ENCODE measurements at regions not wholly inside any gene's neighbourhood (a gene's known extent, or its start where the extent isn't known, plus 50 kb on each side); places are given as distances from the start of the nearest gene placed in this dataset.
A peak's percentile ranks its signal among the peaks of the same experiment; 100 is the strongest.

GRCh38 chr3:80788914-80789313 is 972.5 kb downstream of the GBE1 start:
- TF ChIP-seq, protein P1, sequence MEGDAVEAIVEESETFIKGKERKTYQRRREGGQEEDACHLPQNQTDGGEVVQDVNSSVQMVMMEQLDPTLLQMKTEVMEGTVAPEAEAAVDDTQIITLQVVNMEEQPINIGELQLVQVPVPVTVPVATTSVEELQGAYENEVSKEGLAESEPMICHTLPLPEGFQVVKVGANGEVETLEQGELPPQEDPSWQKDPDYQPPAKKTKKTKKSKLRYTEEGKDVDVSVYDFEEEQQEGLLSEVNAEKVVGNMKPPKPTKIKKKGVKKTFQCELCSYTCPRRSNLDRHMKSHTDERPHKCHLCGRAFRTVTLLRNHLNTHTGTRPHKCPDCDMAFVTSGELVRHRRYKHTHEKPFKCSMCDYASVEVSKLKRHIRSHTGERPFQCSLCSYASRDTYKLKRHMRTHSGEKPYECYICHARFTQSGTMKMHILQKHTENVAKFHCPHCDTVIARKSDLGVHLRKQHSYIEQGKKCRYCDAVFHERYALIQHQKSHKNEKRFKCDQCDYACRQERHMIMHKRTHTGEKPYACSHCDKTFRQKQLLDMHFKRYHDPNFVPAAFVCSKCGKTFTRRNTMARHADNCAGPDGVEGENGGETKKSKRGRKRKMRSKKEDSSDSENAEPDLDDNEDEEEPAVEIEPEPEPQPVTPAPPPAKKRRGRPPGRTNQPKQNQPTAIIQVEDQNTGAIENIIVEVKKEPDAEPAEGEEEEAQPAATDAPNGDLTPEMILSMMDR (IDR thresholded peaks at IDR 0.05), result no peak

DNA sequence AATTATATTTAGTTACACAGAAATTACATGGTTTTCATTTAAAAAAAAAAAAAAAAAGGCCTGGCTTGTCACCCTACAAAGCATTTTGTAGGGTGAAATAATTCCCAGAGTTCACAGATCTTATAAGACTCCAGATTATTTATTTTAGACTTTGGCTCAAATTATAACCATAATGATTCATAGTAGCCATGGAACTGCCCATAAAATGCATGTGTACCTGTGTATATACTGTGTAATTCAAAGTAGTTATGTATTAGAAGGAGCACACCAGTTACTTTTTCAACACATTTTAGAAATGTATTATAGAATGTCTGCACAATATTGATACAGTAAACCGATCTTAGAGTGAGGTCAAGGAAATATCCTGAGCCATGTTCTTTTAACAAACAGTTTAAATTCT is 975.6 kb downstream of the GBE1 start:
- TF ChIP-seq, protein P1 (IDR thresholded peaks at IDR 0.05), result no peak

DNA sequence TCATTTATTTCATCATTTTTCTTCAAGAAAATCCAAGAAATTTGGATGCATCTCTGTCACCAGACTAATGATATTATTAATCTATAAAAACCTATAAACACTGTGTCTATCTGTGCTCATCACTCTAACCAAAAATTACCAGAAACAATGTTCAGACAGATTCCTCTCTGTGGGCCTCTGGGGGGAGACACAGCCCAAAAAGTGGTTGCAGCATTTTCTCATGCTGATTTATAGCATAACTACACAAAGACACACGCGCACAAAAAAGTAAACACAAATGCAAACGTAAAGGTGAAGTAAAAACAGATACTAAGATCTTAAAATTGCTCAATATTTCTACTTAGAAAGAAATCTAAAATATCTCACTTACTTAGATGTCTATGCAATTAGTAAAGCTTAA is 976.0 kb downstream of the GBE1 start:
- TF ChIP-seq, protein P1 (IDR thresholded peaks at IDR 0.05), result peak; percentile 54

GRCh38 chr3:80771085-80771484 is 990.4 kb downstream of the GBE1 start:
- TF ChIP-seq, protein P1 (IDR thresholded peaks at IDR 0.05), result no peak

GRCh38 chr3:80770106-80771074 is 991.1 kb downstream of the GBE1 start:
- TF ChIP-seq, protein P1 (IDR thresholded peaks at IDR 0.05), result no peak

DNA sequence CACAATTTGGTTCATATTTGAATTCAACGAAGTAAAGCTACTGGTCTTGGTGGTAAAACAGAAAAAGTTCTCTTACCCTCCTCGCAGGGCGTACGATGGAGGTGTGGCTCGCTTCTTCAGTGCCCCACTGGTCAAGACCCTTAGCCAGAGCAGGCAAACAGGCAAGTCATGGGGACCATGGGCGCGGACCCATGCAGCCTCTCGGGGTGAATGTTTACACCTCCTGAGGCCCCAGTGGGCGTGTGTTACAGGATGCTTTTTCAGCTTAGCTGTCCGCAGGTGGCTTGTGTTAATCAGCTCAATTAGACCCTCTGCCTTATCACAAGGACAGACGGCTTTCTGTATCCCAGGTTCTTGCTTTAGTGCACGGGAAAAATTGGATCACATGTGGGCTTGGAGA is 991.8 kb downstream of the GBE1 start:
- TF ChIP-seq, protein P1 (IDR thresholded peaks at IDR 0.05), result no peak

- TF ChIP-seq, protein P1 (IDR thresholded peaks at IDR 0.05), result peak; percentile 40; the same call in 1 of the 2 replicates
Measured at GRCh38 chr3:80767604-80768003, 993.8 kb downstream of the GBE1 start.
